Transverse colon (tissue), 4 donors: ENCODE measurements at regions not wholly inside any gene's neighbourhood (a gene's known extent, or its start where the extent isn't known, plus 50 kb on each side); places are given as distances from the start of the nearest gene placed in this dataset.

Source experiments
- DNase-seq: peaks from one replicate; pipeline ENCODE4 v3.0.0-alpha.2; 2019
- H3K27ac ChIP-seq, 4 donors: fragments of 200-600 bp; sonication (generic); 2 replicates each; pipeline ENCODE4 v1.5.1; 2016 to 2018; ENCODE audit warnings: inconsistent platforms in 4 of 4
- H3K27me3 ChIP-seq: fragments of 200-600 bp; sonication (generic); 2 replicates; pipeline ENCODE4 v1.5.1; 2017; ENCODE audit warnings: inconsistent platforms
- H3K36me3 ChIP-seq, 4 donors: fragments of 200-600 bp; sonication (generic); 2 replicates each; pipeline ENCODE4 v1.5.1; 2017 to 2019; ENCODE audit warnings: inconsistent platforms in 4 of 4
- H3K4me1 ChIP-seq, 4 donors: fragments of 200-600 bp; sonication (generic); 2 replicates each; pipeline ENCODE4 v1.5.1; 2017 to 2020; ENCODE audit warnings: inconsistent platforms in 4 of 4
- H3K4me3 ChIP-seq, 4 donors: fragments of 200-600 bp; sonication (generic); 1 replicate in 1 of 4; 2 replicates in 3 of 4; pipeline versions ENCODE4 v1.5.1 to v1.6.1; 2017 to 2019; ENCODE audit warnings: inconsistent platforms in 4 of 4
- H3K9me3 ChIP-seq, 2 donors: fragments of 200-600 bp; sonication (generic); 2 replicates each; pipeline ENCODE4 v1.5.1; 2017 to 2019; ENCODE audit warnings: inconsistent platforms in 2 of 2
- CTCF ChIP-seq, 5 experiments: fragments of 200-600 bp in 3 of 5; fragments of 450-650 bp in 2 of 5; sonication (generic) in 3 of 5; IDR thresholded peaks; 1 replicate in 2 of 5; 2 replicates in 3 of 5; pipeline ENCODE4 v1.5.1; 2016 to 2017; ENCODE audit warnings: antibody characterized with exemption in 5 of 5, inconsistent platforms in 3 of 5, mild to moderate bottlenecking in 2 of 5, moderate library complexity in 1 of 5
- EP300 ChIP-seq: sonication (generic); formaldehyde crosslinking; IDR thresholded peaks from one replicate; pipeline ENCODE4 v1.6.1; 2017; ENCODE audit warnings: antibody characterized with exemption, low read depth
- POLR2A ChIP-seq: fragments of 450-650 bp; IDR thresholded peaks from one replicate; pipeline ENCODE4 v1.6.1; 2016; ENCODE audit warnings: antibody characterized with exemption, mild to moderate bottlenecking, moderate library complexity
- POLR2AphosphoS5 ChIP-seq, 3 donors: sonication (generic); formaldehyde crosslinking; IDR thresholded peaks; one replicate each; pipeline ENCODE4 v1.6.1; 2016; ENCODE audit warnings: antibody characterized with exemption in 3 of 3
- WGBS, 2 donors: methylation state at CpG; one replicate each; pipeline ENCODE4 v1.1.5; 2018; ENCODE audit warnings: low coverage in 1 of 2; 5-methylcytosine and 5-hydroxymethylcytosine counted together
- in situ Hi-C, 4 donors: fragments of 200-750 bp; cut with MboI; loops; one replicate each; pipeline versions ENCODE4 v1.15.0 to v1.15.1; 2017; ENCODE audit warnings: low sequenced_read_pairs in 3 of 4, low pct_ligation_motif_present in 1 of 4, low pct_unique_long_range_greater_than_20kb in 1 of 4
- intact Hi-C: fragments of 100-400 bp; cut with DNase I; formaldehyde crosslinking; loops from one replicate; pipeline ENCODE4 v1.15.1; 2023; ENCODE audit warnings: low total_unique reads

DNA sequence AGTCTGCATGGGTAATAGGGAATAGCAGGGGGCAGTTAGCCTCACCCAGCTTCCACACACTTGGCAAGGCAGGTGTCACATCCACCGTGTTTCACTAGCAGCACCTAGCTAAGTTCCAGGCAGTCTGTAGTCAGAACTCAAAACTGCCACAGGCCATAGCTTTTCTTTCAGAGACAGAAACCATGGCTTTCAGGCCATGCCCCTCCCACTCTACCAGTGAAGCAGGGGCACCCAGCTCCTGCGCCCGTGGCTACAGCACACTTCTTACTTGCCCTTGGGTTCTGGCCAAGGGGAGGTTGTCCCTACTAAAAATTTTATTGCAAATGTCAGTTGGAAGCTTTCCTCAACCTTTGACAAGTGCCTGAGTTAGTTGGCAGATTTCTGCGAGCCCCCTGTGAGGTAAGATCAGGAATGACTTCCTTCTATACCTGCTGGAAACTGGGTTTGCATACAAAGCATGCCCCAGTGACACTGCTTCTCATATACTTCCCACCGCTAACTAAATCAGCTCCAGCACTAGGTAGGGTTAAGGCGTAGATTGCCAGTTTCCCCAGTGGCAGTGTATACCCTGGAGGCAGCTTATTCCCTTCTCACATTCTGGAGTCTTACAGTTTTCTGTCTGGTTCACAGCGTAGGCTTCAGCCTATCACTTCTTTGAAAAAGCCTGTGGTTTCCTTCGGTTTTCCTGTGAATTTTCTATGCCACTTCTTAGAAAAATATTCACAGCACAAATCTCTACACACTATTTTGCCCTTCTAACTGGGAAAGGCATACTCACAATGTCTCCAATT is 139.0 kb upstream of the LUZP2 start:
- in situ Hi-C loops (no loop called here), intact Hi-C loops (no loop called here)
- no peak for DNase-seq
- H3K36me3 ChIP-seq, result no peaks in the 10 kb centered on the region
- H3K27me3 ChIP-seq, result no peaks in the 10 kb centered on the region
- no peak overlapping the region for H3K27ac ChIP-seq
- TF ChIP-seq CTCF (IDR thresholded peaks at IDR 0.05) (no peak), POLR2AphosphoS5 (IDR thresholded peaks at IDR 0.05) (no peak), POLR2A (no peak), EP300 (no peak)
- no peak overlapping the region for H3K4me3 ChIP-seq
- peaks cover 0 to 3% of the 10 kb centered on the region in 2 donors for H3K9me3 ChIP-seq
- H3K4me1 ChIP-seq, result no peaks in the 10 kb centered on the region
- WGBS, 2 donors, result 56 to 64% methylated on average over 3 to 8 of the region's 8 CpGs

DNA sequence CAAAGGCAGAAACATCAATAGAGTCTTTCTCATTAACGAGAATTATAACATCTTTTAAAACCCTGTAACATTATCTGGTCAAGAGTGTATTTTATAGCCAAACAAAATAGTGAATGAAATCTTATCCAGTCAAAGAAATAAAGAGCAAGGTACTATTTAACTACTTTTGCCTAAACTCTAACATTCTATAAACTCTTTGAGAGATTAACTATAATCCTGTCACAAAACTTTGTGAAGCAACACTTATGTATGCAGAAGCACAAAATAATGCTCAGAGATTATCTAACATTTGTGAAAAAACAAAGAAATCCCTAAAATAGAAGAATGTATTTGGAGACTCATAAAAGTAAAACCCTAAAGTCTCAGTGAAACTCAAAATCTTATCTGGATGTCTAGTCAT is 124.4 kb upstream of the LUZP2 start:
- 38 to 47% methylated on average over 1 of the region's 1 CpG for WGBS, 2 donors
- Histone ChIP-seq H3K4me3 (no peak overlapping the region), H3K9me3 (no peaks in the 10 kb centered on the region), H3K36me3 (no peaks in the 10 kb centered on the region), H3K4me1 (no peaks in the 10 kb centered on the region), H3K27ac (no peak overlapping the region), H3K27me3 (no peaks in the 10 kb centered on the region)
- in situ Hi-C loops, result no loop called here
- TF ChIP-seq POLR2A (no peak), EP300 (no peak), CTCF (IDR thresholded peaks at IDR 0.05) (no peak), POLR2AphosphoS5 (IDR thresholded peaks at IDR 0.05) (no peak)
- DNase-seq, result no peak
- intact Hi-C loops, result no loop called here

DNA sequence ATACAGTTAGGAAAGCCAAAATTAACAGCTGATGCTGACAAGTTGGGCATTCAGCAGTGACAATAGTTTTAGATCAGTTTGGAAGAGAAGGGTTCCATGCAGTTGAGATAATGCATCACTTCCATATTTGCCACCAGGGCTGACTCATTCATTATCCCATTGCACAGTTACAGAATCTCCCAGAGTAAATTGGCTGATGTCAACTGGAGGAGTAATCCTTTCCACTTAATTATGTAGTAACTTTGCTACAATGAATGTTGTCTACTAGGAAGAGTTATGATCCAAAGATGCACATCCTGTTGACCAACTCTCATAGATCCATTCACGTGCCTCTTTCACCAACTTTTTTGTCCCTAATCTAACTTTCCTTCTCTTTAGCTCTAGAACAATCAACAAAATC is 123.3 kb upstream of the LUZP2 start:
- DNase-seq, result no peak
- no peak overlapping the region for H3K27ac ChIP-seq
- H3K36me3 ChIP-seq, result no peaks in the 10 kb centered on the region
- H3K9me3 ChIP-seq, result no peaks in the 10 kb centered on the region
- H3K4me3 ChIP-seq, result no peak overlapping the region
- WGBS, 2 donors, result 23 to 68% methylated on average over 1 of the region's 1 CpG
- in situ Hi-C loops, result no loop called here
- intact Hi-C loops, result no loop called here
- H3K27me3 ChIP-seq, result no peaks in the 10 kb centered on the region
- TF ChIP-seq POLR2A, result no peak
- H3K4me1 ChIP-seq, result no peaks in the 10 kb centered on the region

DNA sequence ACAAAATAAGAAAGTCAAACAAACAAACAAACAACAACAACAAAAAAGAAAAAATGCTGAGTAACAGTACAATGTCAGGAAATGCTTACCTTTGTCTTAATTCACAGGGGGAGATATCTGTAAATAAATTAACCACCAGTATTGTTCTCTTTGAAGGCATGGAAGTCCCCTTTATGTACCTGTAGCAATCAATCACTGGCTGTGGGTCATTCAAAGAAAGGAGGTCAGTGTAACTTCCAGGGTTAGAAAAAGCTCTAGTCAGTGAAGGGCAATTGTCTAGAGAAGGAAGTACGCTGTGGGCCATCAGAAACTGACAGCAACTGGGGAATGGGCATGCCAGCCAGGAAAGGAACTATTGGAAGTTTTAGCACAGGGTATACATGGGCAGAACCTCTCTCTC is 121.5 kb upstream of the LUZP2 start:
- Histone ChIP-seq H3K36me3 (no peaks in the 10 kb centered on the region), H3K4me1 (no peaks in the 10 kb centered on the region), H3K27ac (no peak overlapping the region), H3K9me3 (no peaks in the 10 kb centered on the region), H3K27me3 (no peaks in the 10 kb centered on the region), H3K4me3 (no peak overlapping the region)
- in situ Hi-C loops, result loop anchor here in 1 of 4 donors (25.0 kb wide), 1 partner anchor 838 kb away; no protein-coding TSS in a partner anchor
- WGBS, 2 donors, result 80 to 84% methylated on average over 1 of the region's 1 CpG
- DNase-seq, result no peak
- no peak for TF ChIP-seq POLR2AphosphoS5 (IDR thresholded peaks at IDR 0.05)
- TF ChIP-seq CTCF (IDR thresholded peaks at IDR 0.05), result no peak
- TF ChIP-seq POLR2A, result no peak
- no peak for TF ChIP-seq EP300
- intact Hi-C loops, result no loop called here
